HCT116 (cell line): ENCODE measurements at regions not wholly inside any gene's neighbourhood (a gene's known extent, or its start where the extent isn't known, plus 50 kb on each side); places are given as distances from the start of the nearest gene placed in this dataset.

Experiments
- ATAC-seq: fragments of 200-7000 bp; cut with Tn5 transposase; 2 replicates; pipeline ENCODE4 v1.9.1; 2020; ENCODE audit warnings: mild to moderate bottlenecking, moderate library complexity
- BruUV-seq: library from RNA; stranded (reverse); fragments of 400-500 nt; replicated peaks from 2 replicates; lab custom pipeline; 2021; lab: Mats Ljungman, UMichigan
- CTCF ChIA-PET: fragments of 300-600 bp; sonication (Branson Sonifier 250); formaldehyde crosslinking; loops from one replicate; lab custom pipeline; 2021; ENCODE audit warnings: antibody characterized with exemption; lab: Charles Lee
- POLR2A ChIA-PET: fragments of 300-600, 350-600 bp; sonication (Branson Sonifier 250); formaldehyde crosslinking; loops from one replicate; lab custom pipeline; 2021; ENCODE audit warnings: antibody characterized with exemption; lab: Charles Lee
- RAD21 ChIA-PET, 2 experiments: fragments of 300-600 bp; sonication (Branson Sonifier 250); formaldehyde crosslinking; loops; one replicate each; lab custom pipeline; 2023; ENCODE audit warnings: low total read pairs in 2 of 2; ENCODE audit not compliant: uncharacterized antibody in 2 of 2, unreplicated experiment in 2 of 2, low non-redundant PET in 1 of 2; lab: Charles Lee
- DNase-seq: peaks from one replicate; pipeline ENCODE4 v3.0.0-alpha.2; 2010; ENCODE audit warnings: low read depth, low spot score
- H2AFZ ChIP-seq: fragments of 200-600 bp; shearing (Covaris generic), sonication (generic); 2 replicates; pipeline ENCODE4 v1.6.1; 2017; ENCODE audit warnings: low read depth, mixed run types, mixed read lengths, antibody characterized with exemption, low read length; ENCODE audit not compliant: poor library complexity, severe bottlenecking
- H3K27ac ChIP-seq: 2 replicates; pipeline ENCODE4 v1.5.1; 2012; ENCODE audit warnings: low read depth, low read length
- H3K27me3 ChIP-seq: fragments of 200-600 bp; sonication (generic); 2 replicates; pipeline ENCODE4 v1.6.1; 2016; ENCODE audit warnings: mixed run types, low read length, mixed read lengths; ENCODE audit not compliant: insufficient read depth
- H3K36me3 ChIP-seq, 2 experiments: fragments of 200-500 bp in 1 of 2; fragments of 200-600 bp in 1 of 2; sonication (Bioruptor generic) in 1 of 2; sonication (generic) in 1 of 2; 2 replicates each; pipeline versions ENCODE4 v1.5.1 to v1.6.1; 2014 to 2016; ENCODE audit warnings: low read length in 2 of 2, inconsistent platforms in 1 of 2, mixed read lengths in 1 of 2, mixed run types in 1 of 2; ENCODE audit not compliant: insufficient read depth in 2 of 2, control insufficient read depth in 1 of 2
- H3K4me1 ChIP-seq, 2 experiments: fragments of 200-600 bp in 1 of 2; sonication (generic) in 1 of 2; 2 replicates each; pipeline versions ENCODE4 v1.5.1 to v1.6.1; 2012 to 2017; ENCODE audit warnings: low read length in 2 of 2, inconsistent platforms in 1 of 2, mild to moderate bottlenecking in 1 of 2, mixed read lengths in 1 of 2, mixed run types in 1 of 2, moderate library complexity in 1 of 2; ENCODE audit not compliant: insufficient read depth in 2 of 2, control insufficient read depth in 1 of 2
- H3K4me2 ChIP-seq: fragments of 200-600 bp; sonication (generic); 2 replicates; pipeline ENCODE4 v1.6.1; 2017; ENCODE audit warnings: mixed run types, low read length, mixed read lengths
- H3K4me3 ChIP-seq, 2 experiments: fragments of 200-600 bp in 1 of 2; sonication (generic) in 1 of 2; replicated peaks in 1 of 2; 2 replicates each; pipeline ENCODE4 v1.5.1; 2011 to 2016; ENCODE audit warnings: low read length in 2 of 2, control low read depth in 1 of 2, low read depth in 1 of 2, mild to moderate bottlenecking in 1 of 2, mixed read lengths in 1 of 2, mixed run types in 1 of 2
- H3K79me2 ChIP-seq: fragments of 200-600 bp; sonication (generic); 2 replicates; pipeline ENCODE4 v1.6.1; 2017; ENCODE audit warnings: mild to moderate bottlenecking, mixed run types, low read length, moderate library complexity, mixed read lengths; ENCODE audit not compliant: insufficient read depth
- H3K9ac ChIP-seq: fragments of 200-600 bp; sonication (generic); 2 replicates; pipeline ENCODE4 v1.6.1; 2016; ENCODE audit warnings: low read length, mixed read lengths
- H3K9me2 ChIP-seq: fragments of 200-600 bp; sonication (generic), shearing (Covaris generic); 2 replicates; pipeline ENCODE4 v1.6.1; 2017; ENCODE audit warnings: mixed run types, mild to moderate bottlenecking, moderate library complexity; ENCODE audit not compliant: insufficient read depth
- H3K9me3 ChIP-seq, 2 experiments: fragments of 200-500 bp in 1 of 2; fragments of 200-600 bp in 1 of 2; sonication (Bioruptor generic) in 1 of 2; sonication (generic) in 1 of 2; 2 replicates each; pipeline ENCODE4 v1.6.1; 2014 to 2017; ENCODE audit warnings: low read length in 2 of 2, mixed read lengths in 2 of 2, inconsistent platforms in 1 of 2, low read depth in 1 of 2, mild to moderate bottlenecking in 1 of 2, mixed run types in 1 of 2, moderate library complexity in 1 of 2; ENCODE audit not compliant: control insufficient read depth in 1 of 2, insufficient read depth in 1 of 2
- H4K20me1 ChIP-seq: fragments of 200-600 bp; sonication (generic), shearing (Covaris generic); 2 replicates; pipeline ENCODE4 v1.6.1; 2017; ENCODE audit warnings: mixed run types, mild to moderate bottlenecking, moderate library complexity; ENCODE audit not compliant: insufficient read depth
- ATF3 ChIP-seq: IDR thresholded peaks from 2 replicates; pipeline ENCODE4 v1.6.1; 2012
- CBX3 ChIP-seq: IDR thresholded peaks from 2 replicates; pipeline ENCODE4 v1.6.1; 2012; ENCODE audit warnings: low read depth
- CTCF ChIP-seq, 3 experiments: fragments of 200-600 bp in 1 of 3; sonication (generic) in 1 of 3; IDR thresholded peaks in 2 of 3; conservative IDR thresholded peaks in 1 of 3; 2 replicates each; pipeline ENCODE4 v1.5.1; 2012 to 2017; ENCODE audit warnings: low read depth in 2 of 3, low read length in 2 of 3, antibody characterized with exemption in 1 of 3, borderline replicate concordance in 1 of 3, control low read depth in 1 of 3, mild to moderate bottlenecking in 1 of 3, mixed read lengths in 1 of 3, mixed run types in 1 of 3, moderate library complexity in 1 of 3; ENCODE audit not compliant: insufficient read depth in 1 of 3
- ELF1 ChIP-seq: IDR thresholded peaks from 2 replicates; pipeline ENCODE4 v1.6.1; 2012; ENCODE audit warnings: low read depth, borderline replicate concordance
- EZH2 ChIP-seq: fragments of 200-600 bp; sonication (generic); IDR thresholded peaks from 2 replicates; pipeline ENCODE4 v1.6.1; 2017; ENCODE audit warnings: antibody characterized with exemption, mixed run types
- EZH2phosphoT487 ChIP-seq: fragments of 200-600 bp; IDR thresholded peaks from 2 replicates; pipeline ENCODE4 v1.6.1; 2018; ENCODE audit warnings: antibody characterized with exemption, borderline replicate concordance
- FOSL1 ChIP-seq: IDR thresholded peaks from 2 replicates; pipeline ENCODE4 v1.6.1; 2012; ENCODE audit warnings: low read depth
- JUND ChIP-seq: IDR thresholded peaks from 2 replicates; pipeline ENCODE4 v1.6.1; 2012
- MAX ChIP-seq: IDR thresholded peaks from 2 replicates; pipeline ENCODE4 v1.6.1; 2012
- POLR2A ChIP-seq: IDR thresholded peaks from 2 replicates; pipeline ENCODE4 v1.7.0; 2011; ENCODE audit warnings: borderline replicate concordance; ENCODE audit not compliant: insufficient read depth, insufficient read length; ENCODE audit errors: extremely low read depth
- POLR2AphosphoS5 ChIP-seq: IDR thresholded peaks from 2 replicates; pipeline ENCODE4 v1.6.1; 2011; ENCODE audit warnings: mild to moderate bottlenecking, low read depth, low read length, moderate library complexity
- RAD21 ChIP-seq: IDR thresholded peaks from 2 replicates; pipeline ENCODE4 v1.6.1; 2012; ENCODE audit warnings: low read depth, mild to moderate bottlenecking
- SIN3A ChIP-seq: IDR thresholded peaks from 2 replicates; pipeline ENCODE4 v1.6.1; 2012; ENCODE audit warnings: low read depth
- SP1 ChIP-seq: IDR thresholded peaks from 2 replicates; pipeline ENCODE4 v1.6.1; 2012; ENCODE audit warnings: low read depth
- SRF ChIP-seq: IDR thresholded peaks from 2 replicates; pipeline ENCODE4 v1.6.1; 2012; ENCODE audit warnings: low read depth
- TCF7L2 ChIP-seq: IDR thresholded peaks from 2 replicates; pipeline ENCODE4 v1.7.0; 2011; ENCODE audit warnings: borderline replicate concordance, inconsistent platforms; ENCODE audit not compliant: insufficient read depth, insufficient read length; ENCODE audit errors: extremely low read depth
- YY1 ChIP-seq: IDR thresholded peaks from 2 replicates; pipeline ENCODE4 v1.6.1; 2011; ENCODE audit warnings: low read length, low read depth, moderate library complexity, mild to moderate bottlenecking; ENCODE audit not compliant: insufficient replicate concordance; ENCODE audit errors: extremely low read depth
- ZFX ChIP-seq: fragments of 450-650 bp; IDR thresholded peaks from 2 replicates; pipeline ENCODE4 v1.6.1; 2017
- ZNF274 ChIP-seq: fragments of 200-500 bp; sonication (Bioruptor generic); IDR thresholded peaks from 2 replicates; pipeline ENCODE4 v1.6.1; 2014; ENCODE audit warnings: mild to moderate bottlenecking, low read depth, low read length, inconsistent platforms
- intact Hi-C: fragments of 100-400 bp; cut with micrococcal nuclease; formaldehyde crosslinking; loops from 2 replicates; pipeline ENCODE4 v1.10.0; 2022

- ChIA-PET POLR2A (no interaction called here), RAD21 (no interaction called here), CTCF (no interaction called here)
- no peaks in the 10 kb centered on the region for H3K79me2 ChIP-seq
- peaks cover 42% of the 10 kb centered on the region for H3K27me3 ChIP-seq
- ATAC-seq = no peak
- H3K4me3 ChIP-seq = no peak overlapping the region
- H4K20me1 ChIP-seq = no peaks in the 10 kb centered on the region
- H3K9me2 ChIP-seq = no peaks in the 10 kb centered on the region
- no TSS peak for BruUV-seq
- H3K27ac ChIP-seq = no peak overlapping the region
- no peaks in the 10 kb centered on the region for H3K4me1 ChIP-seq
- H3K9ac ChIP-seq = no peak overlapping the region
- H3K9me3 ChIP-seq = no peaks in the 10 kb centered on the region
- H2AFZ ChIP-seq = no peak overlapping the region
- intact Hi-C loops = no loop called here
- no peak for TF ChIP-seq MAX
- TF ChIP-seq ZFX = no peak
- TF ChIP-seq ELF1 = no peak
- no peak for TF ChIP-seq TCF7L2
- no peak for TF ChIP-seq YY1
- no peak for TF ChIP-seq POLR2AphosphoS5
- no peak for TF ChIP-seq SP1
- no peak for TF ChIP-seq CBX3
- TF ChIP-seq EZH2 = no peak
- TF ChIP-seq EZH2phosphoT487 = no peak
- no peak for TF ChIP-seq ZNF274
- TF ChIP-seq SIN3A = no peak
- no peak for TF ChIP-seq RAD21
- no peak for TF ChIP-seq POLR2A
- TF ChIP-seq SRF = no peak
- no peak for TF ChIP-seq FOSL1
- TF ChIP-seq JUND = no peak
- no peak for TF ChIP-seq CTCF (IDR thresholded peaks at IDR 0.05 in 2 of 3, conservative IDR thresholded peaks at IDR 0.05 in 1 of 3; ENCODE audit: borderline replicate concordance in 1 of 3, insufficient read depth in 1 of 3, low read depth in 2 of 3, low read length in 2 of 3)
- no peak for TF ChIP-seq ATF3
- TF ChIP-seq, all 23 proteins: peak for 0
- DNase-seq = no peak
- no peak overlapping the region for H3K4me2 ChIP-seq
- no peaks in the 10 kb centered on the region for H3K36me3 ChIP-seq
Observed at GRCh38 chr3:59284926-59285325, 235.1 kb upstream of the CFAP20DC start.
